Epithelial cell of proximal tubule (primary cell): ENCODE measurements at regions not wholly inside any gene's neighbourhood (a gene's known extent, or its start where the extent isn't known, plus 50 kb on each side); places are given as distances from the start of the nearest gene placed in this dataset.

Source experiments
- DNase-seq: peaks from one replicate; pipeline ENCODE4 v3.0.0-alpha.2; 2011; ENCODE audit warnings: low read depth
- H3K4me3 ChIP-seq: 2 replicates; pipeline ENCODE4 v1.5.1; 2011; ENCODE audit warnings: low read depth, mild to moderate bottlenecking, low read length
- CTCF ChIP-seq: conservative IDR thresholded peaks from 2 replicates; pipeline ENCODE4 v1.5.1; 2012; ENCODE audit warnings: low read depth, mild to moderate bottlenecking, low read length

- no peak for DNase-seq
- no peak overlapping the region for H3K4me3 ChIP-seq
- TF ChIP-seq CTCF: no peak
Measured at GRCh38 chr9:26460624-26461023, 432.0 kb downstream of the CAAP1 start.

- no peak for DNase-seq
- TF ChIP-seq CTCF: no peak
- H3K4me3 ChIP-seq: no peak overlapping the region
Measured at GRCh38 chr9:26459959-26460358, 432.6 kb downstream of the CAAP1 start.

GRCh38 chr9:26458054-26458453 is 434.5 kb downstream of the CAAP1 start:
- no peak overlapping the region for H3K4me3 ChIP-seq
- no peak for TF ChIP-seq CTCF
- DNase-seq: no peak

GRCh38 chr9:26457151-26457550 is 435.5 kb downstream of the CAAP1 start:
- no peak for TF ChIP-seq CTCF
- no peak for DNase-seq
- no peak overlapping the region for H3K4me3 ChIP-seq

- DNase-seq: no peak
- TF ChIP-seq CTCF: no peak
- H3K4me3 ChIP-seq: no peak overlapping the region
Measured at GRCh38 chr9:26439061-26439624, 453.5 kb downstream of the CAAP1 start.

- DNase-seq: no peak
- TF ChIP-seq CTCF: no peak
- H3K4me3 ChIP-seq: no peak overlapping the region
Measured at GRCh38 chr9:26437056-26437711, 455.4 kb downstream of the CAAP1 start.

GRCh38 chr9:26426551-26427131 is 466.0 kb downstream of the CAAP1 start:
- H3K4me3 ChIP-seq: no peak overlapping the region
- DNase-seq: no peak
- TF ChIP-seq CTCF: no peak
